ENCODE measurements at regions not wholly inside any gene's neighbourhood (a gene's known extent, or its start where the extent isn't known, plus 50 kb on each side); places are given as distances from the start of the nearest gene placed in this dataset.

GRCh38 chr2:42921147-42921520, 128.8 kb upstream of the HAAO start:
- Histone ChIP-seq H3K36me3 (ENCODE audit: control insufficient read depth, insufficient read depth, low read length) (no peaks in the 10 kb centered on the region), H3K4me3 (ENCODE audit: low read depth, low read length) (no peak overlapping the region), H3K27me3 (ENCODE audit: control insufficient read depth, insufficient read depth, low read length) (no peaks in the 10 kb centered on the region)
- no peak for DNase-seq (ENCODE audit: low read depth)
- TF ChIP-seq, protein P1, sequence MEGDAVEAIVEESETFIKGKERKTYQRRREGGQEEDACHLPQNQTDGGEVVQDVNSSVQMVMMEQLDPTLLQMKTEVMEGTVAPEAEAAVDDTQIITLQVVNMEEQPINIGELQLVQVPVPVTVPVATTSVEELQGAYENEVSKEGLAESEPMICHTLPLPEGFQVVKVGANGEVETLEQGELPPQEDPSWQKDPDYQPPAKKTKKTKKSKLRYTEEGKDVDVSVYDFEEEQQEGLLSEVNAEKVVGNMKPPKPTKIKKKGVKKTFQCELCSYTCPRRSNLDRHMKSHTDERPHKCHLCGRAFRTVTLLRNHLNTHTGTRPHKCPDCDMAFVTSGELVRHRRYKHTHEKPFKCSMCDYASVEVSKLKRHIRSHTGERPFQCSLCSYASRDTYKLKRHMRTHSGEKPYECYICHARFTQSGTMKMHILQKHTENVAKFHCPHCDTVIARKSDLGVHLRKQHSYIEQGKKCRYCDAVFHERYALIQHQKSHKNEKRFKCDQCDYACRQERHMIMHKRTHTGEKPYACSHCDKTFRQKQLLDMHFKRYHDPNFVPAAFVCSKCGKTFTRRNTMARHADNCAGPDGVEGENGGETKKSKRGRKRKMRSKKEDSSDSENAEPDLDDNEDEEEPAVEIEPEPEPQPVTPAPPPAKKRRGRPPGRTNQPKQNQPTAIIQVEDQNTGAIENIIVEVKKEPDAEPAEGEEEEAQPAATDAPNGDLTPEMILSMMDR (IDR thresholded peaks at IDR 0.05; ENCODE audit: insufficient read depth, low read length, poor library complexity, severe bottlenecking) = no peak

DNA sequence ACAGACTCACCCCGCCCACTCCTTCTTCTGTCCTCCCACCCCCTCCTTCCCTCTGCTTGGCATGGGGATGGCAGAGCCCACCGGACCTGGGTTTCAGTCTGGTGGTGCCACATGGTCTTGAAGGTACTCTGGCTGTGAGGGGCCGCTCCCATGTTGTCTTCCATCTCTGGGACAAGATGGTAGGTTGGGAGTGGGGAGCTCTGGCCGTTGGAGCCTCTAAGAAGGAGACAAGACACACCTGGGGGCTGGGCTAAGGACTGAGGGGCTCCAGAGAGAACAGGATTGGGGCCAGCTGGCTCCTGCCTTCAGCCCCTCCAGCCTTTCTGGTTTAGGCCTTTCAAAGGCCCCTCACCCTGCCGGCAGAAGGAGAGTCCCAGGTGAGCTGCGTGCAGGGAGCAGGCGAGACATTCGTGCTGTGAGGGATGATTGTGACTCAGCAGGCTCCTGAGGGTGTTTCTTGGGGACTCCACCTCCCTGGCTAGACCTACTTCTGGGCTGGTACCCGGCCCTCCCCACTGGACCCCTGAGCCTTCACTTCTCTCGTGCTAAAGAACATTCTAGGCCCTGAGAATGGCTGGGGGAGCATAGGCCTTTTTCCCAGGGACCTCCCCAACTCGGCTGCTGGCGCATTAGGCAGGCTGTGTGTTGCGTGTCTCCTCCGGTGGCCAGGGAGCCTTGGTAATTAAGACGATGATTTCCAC, 128.2 kb upstream of the HAAO start:
- TF ChIP-seq, protein P1 (IDR thresholded peaks at IDR 0.05; ENCODE audit: insufficient read depth, low read length, poor library complexity, severe bottlenecking) = no peak
- DNase-seq (ENCODE audit: low read depth) = no peak
- Histone ChIP-seq H3K27me3 (ENCODE audit: control insufficient read depth, insufficient read depth, low read length) (no peaks in the 10 kb centered on the region), H3K36me3 (ENCODE audit: control insufficient read depth, insufficient read depth, low read length) (no peaks in the 10 kb centered on the region), H3K4me3 (ENCODE audit: low read depth, low read length) (no peak overlapping the region)

DNA sequence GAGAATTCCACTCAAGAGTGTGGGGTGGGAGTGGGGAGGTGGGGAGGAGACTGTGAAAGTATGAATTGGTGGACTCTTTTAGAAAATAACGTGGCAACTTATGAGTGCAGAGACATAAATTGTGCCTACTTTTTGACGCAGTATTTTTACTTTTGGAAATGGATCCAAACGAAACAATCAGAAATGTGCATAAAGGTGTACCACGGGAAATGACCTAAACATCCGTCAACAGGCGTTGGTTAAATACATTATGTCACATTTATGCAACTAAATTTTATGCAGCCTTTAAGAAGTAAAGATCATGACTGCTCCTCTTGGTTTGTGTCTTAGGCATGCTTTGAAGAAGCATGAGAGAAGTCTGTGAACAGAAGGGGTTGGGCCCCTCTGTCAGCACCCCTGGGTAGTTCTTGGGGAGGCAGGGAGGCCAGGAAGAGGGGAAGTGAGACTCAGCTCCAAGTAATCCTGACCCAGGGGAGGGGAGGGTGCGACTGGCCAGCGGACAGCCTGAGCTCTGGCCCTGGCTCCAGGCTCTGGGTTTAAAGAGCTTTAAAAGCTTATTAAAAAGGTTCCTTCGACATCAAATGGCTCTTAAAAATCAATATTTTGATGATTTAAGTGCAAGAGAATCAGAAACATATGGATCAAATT, 126.4 kb upstream of the HAAO start:
- Histone ChIP-seq H3K36me3 (ENCODE audit: control insufficient read depth, insufficient read depth, low read length) (no peaks in the 10 kb centered on the region), H3K27me3 (ENCODE audit: control insufficient read depth, insufficient read depth, low read length) (no peaks in the 10 kb centered on the region), H3K4me3 (ENCODE audit: low read depth, low read length) (no peak overlapping the region)
- no peak for DNase-seq (ENCODE audit: low read depth)
- TF ChIP-seq, protein P1 (IDR thresholded peaks at IDR 0.05; ENCODE audit: insufficient read depth, low read length, poor library complexity, severe bottlenecking) = no peak

DNA sequence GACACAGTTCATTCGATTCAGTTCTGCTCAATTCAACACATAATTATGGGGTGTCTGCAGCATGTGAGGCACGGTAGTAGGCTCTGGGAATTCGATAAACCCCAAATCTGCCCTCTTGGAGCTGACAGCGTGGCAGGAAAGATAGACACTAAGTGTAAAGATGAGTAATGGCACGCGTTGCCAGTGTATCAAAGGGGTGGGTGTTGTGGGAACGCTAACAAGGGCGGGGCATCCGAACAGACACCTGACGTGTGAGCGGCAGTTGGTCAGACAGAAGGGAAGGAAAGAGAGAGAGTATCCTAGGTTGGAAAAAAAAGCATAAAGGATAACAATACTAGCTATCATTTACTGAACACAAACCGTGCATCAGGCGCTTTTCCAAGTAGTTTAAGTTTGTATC, 125.7 kb upstream of the HAAO start:
- no peak for DNase-seq (ENCODE audit: low read depth)
- no peak overlapping the region for H3K4me3 ChIP-seq (ENCODE audit: low read depth, low read length)

DNA sequence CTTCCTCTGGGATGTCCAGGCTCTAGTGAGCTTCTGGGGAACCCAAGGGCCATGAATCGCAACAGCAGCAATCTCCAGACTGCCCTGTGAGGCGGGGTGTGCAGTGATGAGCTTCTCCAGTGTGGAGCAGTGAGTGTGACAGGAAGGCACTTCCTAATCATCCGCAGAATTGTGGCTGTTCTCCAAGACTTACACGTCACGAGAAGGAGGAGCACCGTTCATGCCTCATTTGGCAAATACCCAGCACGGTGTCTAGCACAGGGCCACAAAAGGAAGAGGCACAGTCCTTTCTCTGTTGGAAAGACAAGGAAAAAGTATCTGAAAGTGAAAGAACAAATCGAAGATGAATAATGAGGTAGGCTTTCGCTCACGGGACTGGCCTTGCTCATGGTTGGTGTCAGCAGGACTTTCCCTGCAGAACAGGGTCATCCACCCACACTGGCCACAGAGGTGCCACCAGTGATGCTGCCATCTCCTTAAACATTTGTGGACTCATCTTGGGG, 125.1 kb upstream of the HAAO start:
- DNase-seq (ENCODE audit: low read depth) = no peak
- no peaks in the 10 kb centered on the region for H3K27me3 ChIP-seq (ENCODE audit: control insufficient read depth, insufficient read depth, low read length)

More for the DNA sequence above, 125.7 kb upstream of the HAAO start:
- TF ChIP-seq, protein P1 (IDR thresholded peaks at IDR 0.05; ENCODE audit: insufficient read depth, low read length, poor library complexity, severe bottlenecking) = no peak
- no peaks in the 10 kb centered on the region for H3K27me3 ChIP-seq (ENCODE audit: control insufficient read depth, insufficient read depth, low read length)
- H3K36me3 ChIP-seq (ENCODE audit: control insufficient read depth, insufficient read depth, low read length) = no peaks in the 10 kb centered on the region

More for the DNA sequence above, 125.1 kb upstream of the HAAO start:
- TF ChIP-seq, protein P1 (IDR thresholded peaks at IDR 0.05; ENCODE audit: insufficient read depth, low read length, poor library complexity, severe bottlenecking) = no peak
- no peak overlapping the region for H3K4me3 ChIP-seq (ENCODE audit: low read depth, low read length)
- H3K36me3 ChIP-seq (ENCODE audit: control insufficient read depth, insufficient read depth, low read length) = no peaks in the 10 kb centered on the region
